DMS 273 (cell line): ENCODE measurements at regions not wholly inside any gene's neighbourhood (a gene's known extent, or its start where the extent isn't known, plus 50 kb on each side); places are given as distances from the start of the nearest gene placed in this dataset.

Source experiments
- DNase-seq: peaks from one replicate; lab custom pipeline; 2025; ENCODE audit not compliant: unreplicated experiment; lab: John Stamatoyannopoulos, UW

- DNase-seq: no peak
These were observed 438.3 kb downstream of the CD109 start for GRCh38 chr6:74134327-74134726.

GRCh38 chr6:74133073-74133472 lies 437.1 kb downstream of the CD109 start:
- DNase-seq: no peak

DNA sequence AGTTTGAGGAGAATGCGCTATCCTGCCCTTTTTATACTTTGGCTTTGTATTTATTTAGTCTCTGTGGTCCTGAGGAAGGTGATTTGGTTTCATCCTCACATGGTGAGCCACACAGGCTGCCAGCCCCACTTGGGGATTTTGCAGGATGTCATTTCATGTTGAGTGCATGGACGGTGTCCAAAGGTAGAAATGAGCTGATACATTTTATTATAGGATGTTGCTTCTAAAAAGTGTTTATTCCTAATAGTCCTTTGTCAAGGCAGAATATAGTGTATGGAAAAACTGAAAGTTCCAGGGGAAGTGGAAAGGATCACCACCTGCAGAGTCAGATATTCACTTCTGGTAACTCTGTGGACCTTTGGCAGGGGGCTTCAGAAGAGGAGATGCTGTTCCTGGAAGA lies 434.6 kb downstream of the CD109 start:
- no peak for DNase-seq

GRCh38 chr6:74128536-74128935 lies 432.5 kb downstream of the CD109 start:
- no peak for DNase-seq

DNA sequence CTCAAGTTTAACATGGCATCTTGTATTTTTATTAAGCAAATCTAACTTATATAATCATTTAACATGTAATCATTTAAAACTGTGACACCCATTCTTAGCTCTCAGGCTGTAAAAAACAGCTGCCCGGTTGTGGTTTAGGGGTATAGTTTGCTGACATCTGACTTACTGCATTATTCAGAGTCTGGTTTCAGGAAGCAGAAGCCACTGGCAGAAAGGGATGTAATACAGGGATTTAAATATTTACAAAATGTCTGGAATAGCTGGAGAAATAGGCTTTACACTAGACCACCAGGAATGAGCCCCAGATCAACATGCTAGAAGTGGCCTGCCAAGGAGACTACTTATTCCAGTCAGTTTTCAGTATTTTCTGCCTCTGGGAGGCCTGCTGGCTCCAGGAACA lies 421.1 kb downstream of the CD109 start:
- DNase-seq: no peak

GRCh38 chr6:74115674-74116073 lies 419.7 kb downstream of the CD109 start:
- DNase-seq: no peak

DNA sequence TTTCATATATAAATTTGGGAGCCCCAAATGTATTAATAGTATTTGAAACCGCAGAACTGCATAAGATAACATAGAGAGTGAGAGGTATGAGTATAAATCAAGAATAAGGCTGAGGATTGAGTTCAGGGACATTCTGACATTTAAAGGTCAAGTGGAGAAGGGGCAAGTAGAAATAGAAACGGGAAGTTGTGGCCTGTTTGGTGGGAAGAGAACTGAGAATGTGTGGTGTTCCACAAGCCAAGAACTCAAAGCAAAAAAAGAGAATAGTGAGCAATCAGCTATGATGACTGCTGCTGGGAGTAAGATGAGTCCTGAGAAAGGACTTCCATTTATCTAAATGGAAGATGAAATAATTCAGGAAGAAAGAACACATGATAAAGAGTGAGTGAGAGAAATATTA lies 418.4 kb downstream of the CD109 start:
- DNase-seq: no peak

- no peak for DNase-seq
These were observed 417.9 kb downstream of the CD109 start for GRCh38 chr6:74113901-74114300.

DNA sequence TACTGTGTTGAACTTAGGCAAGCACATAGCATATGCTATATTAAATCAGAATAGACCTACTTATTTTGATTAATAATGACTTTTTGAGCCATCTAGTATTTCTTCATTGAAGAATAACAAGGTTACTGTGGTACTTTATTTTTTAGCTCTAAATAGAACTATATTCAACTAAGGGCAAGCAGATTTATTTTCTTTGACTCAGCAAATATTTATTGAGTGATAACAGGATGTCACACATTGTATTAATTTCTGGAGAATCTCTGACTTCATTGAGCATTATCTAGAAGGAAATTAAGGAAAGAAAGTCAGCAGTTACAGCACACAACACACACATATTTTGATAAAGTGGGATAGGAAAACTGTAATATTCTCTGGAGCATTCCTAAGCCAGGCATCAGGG lies 407.4 kb downstream of the CD109 start:
- no peak for DNase-seq

DNA sequence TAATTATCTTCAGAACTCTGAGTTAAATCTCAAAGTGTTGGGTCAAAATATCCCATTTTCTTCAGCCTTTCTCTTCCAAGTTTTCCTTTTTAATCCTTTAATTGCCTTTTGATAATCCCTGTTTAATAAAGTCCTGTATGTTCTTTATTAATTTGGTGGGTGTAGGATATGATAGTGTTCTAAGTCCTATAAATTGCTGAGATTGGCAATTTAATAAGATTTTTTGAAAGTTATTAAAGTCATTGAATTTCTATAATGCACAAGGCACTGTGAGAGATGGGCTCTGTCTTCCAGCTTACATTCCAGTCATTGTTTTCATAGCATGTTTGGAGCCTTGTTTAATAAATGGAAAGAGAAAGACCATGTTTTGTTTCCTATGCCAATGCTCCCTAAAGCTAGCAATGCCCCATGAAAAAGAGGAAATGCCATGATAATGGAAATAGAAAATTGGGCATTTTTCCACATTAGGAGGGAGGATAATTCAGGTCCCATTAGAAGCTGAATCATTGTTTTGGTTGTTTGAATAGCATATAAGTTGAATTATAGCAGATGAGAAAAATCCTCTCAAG lies 404.8 kb downstream of the CD109 start:
- no peak for DNase-seq

DNA sequence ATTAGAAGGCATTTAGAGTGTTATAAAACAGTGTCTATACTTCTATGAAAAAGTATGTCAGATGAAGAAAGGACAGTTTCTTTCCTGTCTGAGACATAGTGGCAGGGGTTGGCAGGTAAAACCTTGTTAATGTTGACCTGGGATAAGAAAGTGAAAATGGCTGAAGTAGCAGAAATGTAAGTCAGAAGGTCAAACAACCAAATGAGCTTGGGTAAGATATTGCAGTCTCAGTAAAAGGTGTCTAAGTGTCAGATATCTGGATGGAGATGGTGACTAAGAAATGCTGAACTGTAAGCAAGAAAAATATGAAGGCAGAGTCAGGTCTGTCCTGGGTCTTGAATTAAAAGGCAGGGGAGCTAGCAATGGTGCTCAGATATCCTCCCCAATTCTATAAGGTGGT lies 400.3 kb downstream of the CD109 start:
- no peak for DNase-seq

DNA sequence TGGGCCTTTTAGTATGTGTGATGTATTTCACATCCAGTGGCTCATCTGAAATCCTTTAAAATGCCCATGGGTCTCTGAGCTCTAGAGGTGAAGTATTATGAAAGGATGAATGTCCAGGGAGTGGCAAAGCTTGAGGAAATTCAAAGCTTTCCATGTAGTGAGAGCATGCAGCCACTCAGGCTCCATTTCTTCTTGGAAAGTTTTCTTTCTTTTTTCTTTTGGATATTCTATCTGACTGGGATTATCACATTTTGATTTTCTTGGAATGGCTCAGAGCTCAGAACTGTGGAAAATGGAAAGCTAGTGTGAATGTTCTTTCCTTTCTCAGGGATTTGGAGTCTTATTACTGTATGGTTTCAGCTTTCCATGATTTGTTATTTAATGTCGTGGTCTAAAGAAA lies 397.4 kb downstream of the CD109 start:
- DNase-seq: no peak

DNA sequence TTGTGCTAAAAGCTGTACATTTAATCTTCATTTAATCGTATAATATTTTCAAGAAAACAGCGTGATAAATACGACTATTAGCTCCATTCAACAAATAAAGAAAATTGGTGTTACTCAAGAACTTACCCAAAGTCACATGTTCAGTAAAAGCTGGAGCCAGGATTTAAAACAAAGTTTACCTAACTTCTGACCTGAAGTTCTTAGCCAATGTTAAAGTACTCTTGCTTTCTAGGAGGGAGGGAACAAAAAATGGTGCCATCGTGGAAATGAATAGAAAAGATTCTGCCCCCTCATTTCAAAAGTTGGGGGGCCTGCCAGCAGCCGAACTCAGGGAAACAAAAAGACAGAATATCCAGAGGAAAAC lies 395.8 kb downstream of the CD109 start:
- DNase-seq: no peak

GRCh38 chr6:74091136-74091793 lies 395.3 kb downstream of the CD109 start:
- peak; percentile 69 for DNase-seq

DNA sequence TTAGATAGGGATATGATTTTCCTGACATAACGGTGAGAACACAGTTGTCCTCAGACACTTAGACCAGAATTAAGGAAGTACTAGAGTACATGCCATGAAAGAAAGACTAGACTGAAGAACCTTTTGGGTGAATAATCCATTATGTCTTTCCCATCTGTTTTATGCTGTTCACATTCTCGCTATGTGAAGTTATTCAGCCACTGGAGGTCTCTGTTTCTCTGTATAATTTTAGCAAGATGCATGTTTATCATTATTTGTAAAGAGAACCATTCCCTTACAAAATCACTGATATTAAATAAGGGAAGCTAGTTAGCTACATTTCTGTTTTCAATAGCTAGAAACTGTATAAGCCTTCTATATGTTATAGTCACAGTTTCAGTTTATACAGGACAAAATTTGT lies 391.9 kb downstream of the CD109 start:
- peak; percentile 5 for DNase-seq

GRCh38 chr6:74075896-74076295 lies 379.9 kb downstream of the CD109 start:
- DNase-seq: no peak

- no peak for DNase-seq
These were observed 379.3 kb downstream of the CD109 start for GRCh38 chr6:74075323-74075722.

GRCh38 chr6:74074645-74075044 lies 378.6 kb downstream of the CD109 start:
- no peak for DNase-seq

DNA sequence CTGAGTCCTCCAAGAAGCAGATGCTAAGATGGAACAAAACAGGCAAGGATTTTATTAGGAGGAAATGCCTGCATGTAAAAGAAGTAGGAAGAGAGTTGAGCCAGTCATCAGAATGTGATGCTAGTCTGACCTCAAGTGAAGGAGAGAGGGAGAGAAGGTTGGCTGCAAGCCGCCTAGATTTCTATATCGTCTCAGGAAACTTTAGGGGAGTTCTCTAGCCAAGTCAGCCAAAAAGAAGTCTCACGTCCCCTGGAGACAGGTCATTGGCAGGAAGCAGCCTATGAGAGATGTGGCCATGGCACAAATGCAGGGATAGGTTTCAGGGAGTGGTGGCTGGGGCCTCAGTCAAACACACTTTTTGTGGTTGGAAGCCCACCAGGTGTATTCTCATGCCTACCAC lies 378.0 kb downstream of the CD109 start:
- DNase-seq: no peak

- no peak for DNase-seq
These were observed 377.4 kb downstream of the CD109 start for GRCh38 chr6:74073429-74073828.

DNA sequence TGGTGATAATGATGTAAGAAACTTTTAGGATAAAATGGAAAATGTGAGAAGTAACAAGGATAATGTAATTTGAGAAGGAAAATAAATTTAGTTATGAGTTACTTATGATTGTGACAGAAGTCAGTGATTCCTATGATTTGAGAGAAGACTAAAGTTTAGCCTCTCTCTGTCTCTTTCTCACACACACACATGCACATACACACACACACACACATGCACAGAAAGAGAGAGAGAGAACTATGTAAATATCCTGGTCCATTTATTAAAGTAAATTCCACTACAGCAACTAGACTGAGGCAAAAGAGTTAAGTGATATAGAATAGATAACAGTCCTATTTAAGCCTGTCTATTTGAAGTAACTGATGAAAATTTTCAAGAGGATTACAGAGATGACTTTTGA lies 375.2 kb downstream of the CD109 start:
- no peak for DNase-seq

- no peak for DNase-seq
These were observed 374.7 kb downstream of the CD109 start for GRCh38 chr6:74070711-74071110.

- no peak for DNase-seq
These were observed 374.1 kb downstream of the CD109 start for GRCh38 chr6:74070091-74070490.
